SK-N-SH (cell line): ENCODE measurements at regions not wholly inside any gene's neighbourhood (a gene's known extent, or its start where the extent isn't known, plus 50 kb on each side); places are given as distances from the start of the nearest gene placed in this dataset.

Experiments
- CTCF ChIA-PET: fragments of 300-600, 350-600 bp; formaldehyde crosslinking; extraction: SDS; loops from one replicate; lab custom pipeline; 2021; lab: Yijun Ruan, JAX
- POLR2A ChIA-PET: fragments of 350-600 bp; sonication (Branson Sonifier 250); formaldehyde crosslinking; extraction: SDS; loops from one replicate; lab custom pipeline; 2020; ENCODE audit warnings: antibody characterized with exemption, inconsistent platforms; lab: Yijun Ruan, JAX
- DNase-seq: peaks from one replicate; pipeline ENCODE4 v3.0.0; 2012
- H2AFZ ChIP-seq: fragments of 200-600 bp; sonication (generic); 2 replicates; pipeline ENCODE4 v1.8.1; 2016; ENCODE audit warnings: antibody characterized with exemption, mild to moderate bottlenecking, low read depth
- H3F3A ChIP-seq: fragments of 200-600 bp; sonication (generic); replicated peaks from 2 replicates; pipeline ENCODE3; 2016; ENCODE audit warnings: antibody characterized with exemption, mild to moderate bottlenecking; ENCODE audit not compliant: insufficient read depth
- H3K27ac ChIP-seq, 2 experiments: fragments of 200-500 bp in 1 of 2; fragments of 200-600 bp in 1 of 2; sonication (Bioruptor generic) in 1 of 2; sonication (generic), shearing (Covaris generic) in 1 of 2; 2 replicates each; pipeline versions ENCODE4 v1.5.1 to v1.6.1; 2014 to 2016; ENCODE audit warnings: low read depth in 2 of 2, inconsistent platforms in 1 of 2, low read length in 1 of 2, mild to moderate bottlenecking in 1 of 2, mixed read lengths in 1 of 2
- H3K27me3 ChIP-seq: fragments of 200-600 bp; sonication (generic), shearing (Covaris generic); 2 replicates; pipeline ENCODE4 v1.6.1; 2016; ENCODE audit warnings: mixed run types; ENCODE audit not compliant: insufficient read depth
- H3K36me3 ChIP-seq, 2 experiments: fragments of 200-500 bp in 1 of 2; fragments of 200-600 bp in 1 of 2; sonication (Bioruptor generic) in 1 of 2; sonication (generic) in 1 of 2; replicated peaks in 1 of 2; 2 replicates each; pipeline versions ENCODE3 to v1.5.1; 2014 to 2016; ENCODE audit warnings: low read length in 1 of 2, mild to moderate bottlenecking in 1 of 2; ENCODE audit not compliant: insufficient read depth in 2 of 2, control insufficient read depth in 1 of 2
- H3K4me1 ChIP-seq, 2 experiments: fragments of 200-500 bp in 1 of 2; fragments of 200-600 bp in 1 of 2; sonication (Bioruptor generic) in 1 of 2; sonication (generic), shearing (Covaris generic) in 1 of 2; 2 replicates each; pipeline versions ENCODE4 v1.5.1 to v1.6.1; 2014 to 2016; ENCODE audit warnings: low read depth in 1 of 2, low read length in 1 of 2, mixed run types in 1 of 2; ENCODE audit not compliant: insufficient read depth in 2 of 2, control insufficient read depth in 1 of 2
- H3K4me2 ChIP-seq: fragments of 200-600 bp; sonication (generic), shearing (Covaris generic); 2 replicates; pipeline ENCODE4 v1.6.1; 2017; ENCODE audit warnings: mixed run types
- H3K4me3 ChIP-seq, 2 experiments: fragments of 200-500 bp in 1 of 2; fragments of 200-600 bp in 1 of 2; sonication (Bioruptor generic) in 1 of 2; sonication (generic), shearing (Covaris generic) in 1 of 2; 2 replicates each; pipeline versions ENCODE4 v1.5.1 to v1.8.1; 2014 to 2016; ENCODE audit warnings: low read depth in 2 of 2, inconsistent platforms in 1 of 2, low read length in 1 of 2, mild to moderate bottlenecking in 1 of 2, mixed read lengths in 1 of 2, moderate library complexity in 1 of 2
- H3K79me2 ChIP-seq: fragments of 200-600 bp; sonication (generic); 2 replicates; pipeline ENCODE4 v1.8.1; 2017; ENCODE audit warnings: mild to moderate bottlenecking; ENCODE audit not compliant: insufficient read depth
- H3K9ac ChIP-seq: fragments of 200-600 bp; sonication (generic); 2 replicates; pipeline ENCODE4 v1.6.1; 2017; ENCODE audit warnings: mixed run types
- H3K9me2 ChIP-seq: fragments of 200-600 bp; sonication (generic); 2 replicates; pipeline ENCODE4 v1.6.1; 2017; ENCODE audit warnings: mixed run types
- H3K9me3 ChIP-seq: fragments of 200-600 bp; sonication (generic); 2 replicates; pipeline ENCODE4 v1.6.1; 2017; ENCODE audit warnings: mixed run types, mild to moderate bottlenecking, moderate library complexity
- H4K20me1 ChIP-seq: fragments of 200-600 bp; sonication (generic); 2 replicates; pipeline ENCODE4 v1.6.1; 2017; ENCODE audit warnings: mild to moderate bottlenecking, mixed run types; ENCODE audit not compliant: insufficient read depth
- CHD2 ChIP-seq: fragments of 150-350 bp; IDR thresholded peaks from 2 replicates; pipeline ENCODE4 v1.6.1; 2018; ENCODE audit warnings: low read length; ENCODE audit not compliant: partially characterized antibody
- ELF1 ChIP-seq: IDR thresholded peaks from 2 replicates; pipeline ENCODE4 v1.4.0; 2012
- EP300 ChIP-seq, 2 experiments: IDR thresholded peaks; 2 replicates each; pipeline versions ENCODE4 v1.4.0 to v1.6.1; 2012; ENCODE audit warnings: borderline replicate concordance in 1 of 2, low read depth in 1 of 2, low read length in 1 of 2
- FOXM1 ChIP-seq: IDR thresholded peaks from 2 replicates; pipeline ENCODE4 v1.4.0; 2012; ENCODE audit warnings: low read depth, mild to moderate bottlenecking
- GABPA ChIP-seq: IDR thresholded peaks from 2 replicates; pipeline ENCODE4 v1.4.0; 2012; ENCODE audit warnings: low read depth, mild to moderate bottlenecking
- GATA2 ChIP-seq: sonication (generic); formaldehyde crosslinking; IDR thresholded peaks from 2 replicates; pipeline ENCODE4 v1.5.0; 2020; ENCODE audit warnings: mild to moderate bottlenecking, missing genetic modification reagents
- JUND ChIP-seq: IDR thresholded peaks from 2 replicates; pipeline ENCODE4 v1.4.0; 2012
- MAX ChIP-seq: IDR thresholded peaks from 2 replicates; pipeline ENCODE4 v1.4.0; 2012; ENCODE audit warnings: low read depth
- NFIC ChIP-seq: IDR thresholded peaks from 2 replicates; pipeline ENCODE4 v1.4.0; 2012; ENCODE audit warnings: borderline replicate concordance
- NRF1 ChIP-seq: IDR thresholded peaks from 2 replicates; pipeline ENCODE4 v1.6.1; 2012; ENCODE audit warnings: low read depth, mild to moderate bottlenecking, low read length
- RFX5 ChIP-seq: IDR thresholded peaks from 2 replicates; pipeline ENCODE4 v1.6.1; 2012; ENCODE audit warnings: mild to moderate bottlenecking, improper control_type of control experiment, low read length
- RXRA ChIP-seq: IDR thresholded peaks from 2 replicates; pipeline ENCODE4 v1.4.0; 2012; ENCODE audit warnings: low read depth, mild to moderate bottlenecking, borderline replicate concordance
- SIN3A ChIP-seq: IDR thresholded peaks from 2 replicates; pipeline ENCODE4 v1.6.1; 2012; ENCODE audit warnings: low read depth, mild to moderate bottlenecking, low read length, moderate library complexity, borderline replicate concordance
- TAF1 ChIP-seq: IDR thresholded peaks from 2 replicates; pipeline ENCODE4 v1.6.1; 2012; ENCODE audit warnings: low read depth, mild to moderate bottlenecking, low read length, moderate library complexity, borderline replicate concordance
- TCF12 ChIP-seq: IDR thresholded peaks from 2 replicates; pipeline ENCODE4 v1.4.0; 2012
- TEAD4 ChIP-seq: IDR thresholded peaks from 2 replicates; pipeline ENCODE4 v1.4.0; 2012; ENCODE audit warnings: mild to moderate bottlenecking, borderline replicate concordance; ENCODE audit not compliant: insufficient read depth
- USF1 ChIP-seq: IDR thresholded peaks from 2 replicates; pipeline ENCODE4 v1.4.0; 2012; ENCODE audit warnings: low read depth, borderline replicate concordance
- YY1 ChIP-seq: IDR thresholded peaks from 2 replicates; pipeline ENCODE4 v1.4.0; 2012; ENCODE audit warnings: low read depth, mild to moderate bottlenecking
- WGBS: methylation state at CpG from one replicate; pipeline ENCODE4 v1.1.6; 2017; ENCODE audit warnings: low lambda C conversion rate; 5-methylcytosine and 5-hydroxymethylcytosine counted together
- TF ChIP-seq, protein P1 (sequence below): IDR thresholded peaks from 2 replicates; pipeline ENCODE4 v1.4.0; 2012; ENCODE audit warnings: low read depth, borderline replicate concordance
- TF ChIP-seq, protein P2 (sequence below): fragments of 150-350 bp; IDR thresholded peaks from 2 replicates; pipeline ENCODE4 v1.6.1; 2016; ENCODE audit warnings: mild to moderate bottlenecking, low read depth, low read length
- TF ChIP-seq, protein P3 (sequence below): IDR thresholded peaks from 2 replicates; pipeline ENCODE4; 2012
- TF ChIP-seq, protein P4 (sequence below): fragments of 200-600 bp; sonication (generic); IDR thresholded peaks from 2 replicates; pipeline ENCODE4 v1.6.1; 2017; ENCODE audit warnings: antibody characterized with exemption, mild to moderate bottlenecking, moderate library complexity

GRCh38 chr21:27323331-27323730, 356.4 kb upstream of the ADAMTS5 start:
- Histone ChIP-seq H3K79me2 (no peaks in the 10 kb centered on the region), H3K27ac (no peak overlapping the region), H2AFZ (no peak overlapping the region), H3K4me1 (no peaks in the 10 kb centered on the region), H3K4me2 (no peak overlapping the region), H3K9ac (no peak overlapping the region), H3K27me3 (no peaks in the 10 kb centered on the region), H4K20me1 (no peaks in the 10 kb centered on the region), H3K4me3 (no peak overlapping the region), H3K9me3 (no peaks in the 10 kb centered on the region), H3K36me3 (no peaks in the 10 kb centered on the region), H3K9me2 (no peaks in the 10 kb centered on the region; the same call in 1 of the 2 replicates), H3F3A (no peaks in the 10 kb centered on the region)
- WGBS: 53% methylated on average over 2 of the region's 2 CpGs
- TF ChIP-seq, protein P1, sequence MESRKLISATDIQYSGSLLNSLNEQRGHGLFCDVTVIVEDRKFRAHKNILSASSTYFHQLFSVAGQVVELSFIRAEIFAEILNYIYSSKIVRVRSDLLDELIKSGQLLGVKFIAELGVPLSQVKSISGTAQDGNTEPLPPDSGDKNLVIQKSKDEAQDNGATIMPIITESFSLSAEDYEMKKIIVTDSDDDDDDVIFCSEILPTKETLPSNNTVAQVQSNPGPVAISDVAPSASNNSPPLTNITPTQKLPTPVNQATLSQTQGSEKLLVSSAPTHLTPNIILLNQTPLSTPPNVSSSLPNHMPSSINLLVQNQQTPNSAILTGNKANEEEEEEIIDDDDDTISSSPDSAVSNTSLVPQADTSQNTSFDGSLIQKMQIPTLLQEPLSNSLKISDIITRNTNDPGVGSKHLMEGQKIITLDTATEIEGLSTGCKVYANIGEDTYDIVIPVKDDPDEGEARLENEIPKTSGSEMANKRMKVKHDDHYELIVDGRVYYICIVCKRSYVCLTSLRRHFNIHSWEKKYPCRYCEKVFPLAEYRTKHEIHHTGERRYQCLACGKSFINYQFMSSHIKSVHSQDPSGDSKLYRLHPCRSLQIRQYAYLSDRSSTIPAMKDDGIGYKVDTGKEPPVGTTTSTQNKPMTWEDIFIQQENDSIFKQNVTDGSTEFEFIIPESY: no peak
- no peak for TF ChIP-seq YY1
- no peak for TF ChIP-seq ELF1
- no peak for TF ChIP-seq TAF1
- TF ChIP-seq MAX: no peak
- TF ChIP-seq JUND: no peak
- TF ChIP-seq TEAD4: no peak
- TF ChIP-seq, protein P2, sequence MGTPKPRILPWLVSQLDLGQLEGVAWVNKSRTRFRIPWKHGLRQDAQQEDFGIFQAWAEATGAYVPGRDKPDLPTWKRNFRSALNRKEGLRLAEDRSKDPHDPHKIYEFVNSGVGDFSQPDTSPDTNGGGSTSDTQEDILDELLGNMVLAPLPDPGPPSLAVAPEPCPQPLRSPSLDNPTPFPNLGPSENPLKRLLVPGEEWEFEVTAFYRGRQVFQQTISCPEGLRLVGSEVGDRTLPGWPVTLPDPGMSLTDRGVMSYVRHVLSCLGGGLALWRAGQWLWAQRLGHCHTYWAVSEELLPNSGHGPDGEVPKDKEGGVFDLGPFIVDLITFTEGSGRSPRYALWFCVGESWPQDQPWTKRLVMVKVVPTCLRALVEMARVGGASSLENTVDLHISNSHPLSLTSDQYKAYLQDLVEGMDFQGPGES: no peak
- no peak for TF ChIP-seq RXRA
- no peak for TF ChIP-seq TCF12
- no peak for TF ChIP-seq EP300 (IDR thresholded peaks at IDR 0.05; ENCODE audit: borderline replicate concordance in 1 of 2, low read depth in 1 of 2, low read length in 1 of 2)
- TF ChIP-seq GATA2 (CRISPR knock-in tag): no peak
- TF ChIP-seq SIN3A: no peak
- DNase-seq: no peak
- POLR2A ChIA-PET: no interaction called here
- CTCF ChIA-PET: no interaction called here

- DNase-seq: no peak
- POLR2A ChIA-PET: no interaction called here
- Histone ChIP-seq H4K20me1 (no peaks in the 10 kb centered on the region), H3K9me3 (no peaks in the 10 kb centered on the region), H3K36me3 (no peaks in the 10 kb centered on the region), H3K27me3 (no peaks in the 10 kb centered on the region), H2AFZ (peak overlapping the region; percentile 39; the same call in 1 of the 2 replicates), H3K9me2 (no peaks in the 10 kb centered on the region; the same call in 1 of the 2 replicates), H3K4me3 (no peak overlapping the region), H3K79me2 (no peaks in the 10 kb centered on the region), H3K4me2 (no peak overlapping the region), H3K9ac (no peak overlapping the region), H3K4me1 (no peaks in the 10 kb centered on the region), H3K27ac (no peak overlapping the region), H3F3A (no peaks in the 10 kb centered on the region)
- CTCF ChIA-PET: no interaction called here
- 65% methylated on average over 2 of the region's 2 CpGs for WGBS
- no peak for TF ChIP-seq NFIC
- no peak for TF ChIP-seq TCF12
- TF ChIP-seq TAF1: no peak
- no peak for TF ChIP-seq FOXM1
- TF ChIP-seq GATA2 (CRISPR knock-in tag): no peak
- no peak for TF ChIP-seq CHD2
- TF ChIP-seq GABPA: no peak
- TF ChIP-seq, protein P3, sequence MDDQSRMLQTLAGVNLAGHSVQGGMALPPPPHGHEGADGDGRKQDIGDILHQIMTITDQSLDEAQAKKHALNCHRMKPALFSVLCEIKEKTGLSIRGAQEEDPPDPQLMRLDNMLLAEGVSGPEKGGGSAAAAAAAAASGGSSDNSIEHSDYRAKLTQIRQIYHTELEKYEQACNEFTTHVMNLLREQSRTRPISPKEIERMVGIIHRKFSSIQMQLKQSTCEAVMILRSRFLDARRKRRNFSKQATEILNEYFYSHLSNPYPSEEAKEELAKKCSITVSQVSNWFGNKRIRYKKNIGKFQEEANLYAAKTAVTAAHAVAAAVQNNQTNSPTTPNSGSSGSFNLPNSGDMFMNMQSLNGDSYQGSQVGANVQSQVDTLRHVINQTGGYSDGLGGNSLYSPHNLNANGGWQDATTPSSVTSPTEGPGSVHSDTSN: no peak
- TF ChIP-seq, protein P4, sequence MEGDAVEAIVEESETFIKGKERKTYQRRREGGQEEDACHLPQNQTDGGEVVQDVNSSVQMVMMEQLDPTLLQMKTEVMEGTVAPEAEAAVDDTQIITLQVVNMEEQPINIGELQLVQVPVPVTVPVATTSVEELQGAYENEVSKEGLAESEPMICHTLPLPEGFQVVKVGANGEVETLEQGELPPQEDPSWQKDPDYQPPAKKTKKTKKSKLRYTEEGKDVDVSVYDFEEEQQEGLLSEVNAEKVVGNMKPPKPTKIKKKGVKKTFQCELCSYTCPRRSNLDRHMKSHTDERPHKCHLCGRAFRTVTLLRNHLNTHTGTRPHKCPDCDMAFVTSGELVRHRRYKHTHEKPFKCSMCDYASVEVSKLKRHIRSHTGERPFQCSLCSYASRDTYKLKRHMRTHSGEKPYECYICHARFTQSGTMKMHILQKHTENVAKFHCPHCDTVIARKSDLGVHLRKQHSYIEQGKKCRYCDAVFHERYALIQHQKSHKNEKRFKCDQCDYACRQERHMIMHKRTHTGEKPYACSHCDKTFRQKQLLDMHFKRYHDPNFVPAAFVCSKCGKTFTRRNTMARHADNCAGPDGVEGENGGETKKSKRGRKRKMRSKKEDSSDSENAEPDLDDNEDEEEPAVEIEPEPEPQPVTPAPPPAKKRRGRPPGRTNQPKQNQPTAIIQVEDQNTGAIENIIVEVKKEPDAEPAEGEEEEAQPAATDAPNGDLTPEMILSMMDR: no peak
- no peak for TF ChIP-seq USF1
- no peak for TF ChIP-seq NRF1
- TF ChIP-seq RFX5: no peak
These were observed 354.9 kb upstream of the ADAMTS5 start for GRCh38 chr21:27321791-27322190.
